ENCODE measurements at regions not wholly inside any gene's neighbourhood (a gene's known extent, or its start where the extent isn't known, plus 50 kb on each side); places are given as distances from the start of the nearest gene placed in this dataset.
"Not testable (repeated sequence)": the region's sequence is repeated elsewhere in the genome, so short reads cannot be mapped to it uniquely, and the experiment has no call there.

GRCh38 chr5:159678657-159679392 is 237.5 kb upstream of the ADRA1B start:
- Mint-ChIP-seq H3K27ac (no peak overlapping the region), H3K9me3 (ENCODE audit: low read depth) (peaks cover 20% of the 10 kb centered on the region), H3K4me3 (no peak overlapping the region), H3K36me3 (no peaks in the 10 kb centered on the region), H3K4me1 (peaks cover 3% of the 10 kb centered on the region), H3K27me3 (no peaks in the 10 kb centered on the region)
- CTCF ChIA-PET = interaction anchor here (1.1 kb wide), 1 partner anchor 11 kb away, joined by 3 read pairs; no protein-coding TSS in a partner anchor
- ATAC-seq (no peak), DNase-seq (no peak)

- CTCF ChIA-PET = no interaction called here
- peaks cover 20% of the 10 kb centered on the region for H3K9me3 Mint-ChIP-seq (ENCODE audit: low read depth)
- ATAC-seq = no peak
These were observed 236.2 kb upstream of the ADRA1B start for GRCh38 chr5:159680095-159680494.

GRCh38 chr5:159681661-159682060 is 234.6 kb upstream of the ADRA1B start:
- H3K4me1 Mint-ChIP-seq = peaks cover 3% of the 10 kb centered on the region
- DNase-seq (no peak), ATAC-seq (no peak)
- peaks cover 20% of the 10 kb centered on the region for H3K9me3 Mint-ChIP-seq (ENCODE audit: low read depth)
- no peak overlapping the region for H3K4me3 Mint-ChIP-seq
- no peaks in the 10 kb centered on the region for H3K27me3 Mint-ChIP-seq
- H3K36me3 Mint-ChIP-seq = no peaks in the 10 kb centered on the region
- CTCF ChIA-PET = interaction anchor here (0.6 kb wide), 1 partner anchor 24 kb away, joined by 3 read pairs; no protein-coding TSS in a partner anchor
- H3K27ac Mint-ChIP-seq = no peak overlapping the region

More at GRCh38 chr5:159680095-159680494, 236.2 kb upstream of the ADRA1B start:
- H3K36me3 Mint-ChIP-seq = no peaks in the 10 kb centered on the region
- DNase-seq = no peak
- no peak overlapping the region for H3K4me3 Mint-ChIP-seq
- no peaks in the 10 kb centered on the region for H3K27me3 Mint-ChIP-seq
- peaks cover 3% of the 10 kb centered on the region for H3K4me1 Mint-ChIP-seq
- H3K27ac Mint-ChIP-seq = no peak overlapping the region

GRCh38 chr5:159682623-159683022 is 233.7 kb upstream of the ADRA1B start:
- Mint-ChIP-seq H3K27ac (no peak overlapping the region), H3K4me1 (peaks cover 3% of the 10 kb centered on the region), H3K9me3 (ENCODE audit: low read depth) (peaks cover 20% of the 10 kb centered on the region), H3K4me3 (no peak overlapping the region), H3K36me3 (no peaks in the 10 kb centered on the region), H3K27me3 (no peaks in the 10 kb centered on the region)
- no peak for ATAC-seq
- CTCF ChIA-PET = no interaction called here
- DNase-seq = no peak

- DNase-seq; H3K9me3 Mint-ChIP-seq (ENCODE audit: low read depth); H3K36me3 Mint-ChIP-seq; H3K4me1 Mint-ChIP-seq; ATAC-seq; H3K27me3 Mint-ChIP-seq; H3K4me3 Mint-ChIP-seq; H3K27ac Mint-ChIP-seq; CTCF ChIA-PET: not testable (repeated sequence)
These were observed 228.4 kb upstream of the ADRA1B start for GRCh38 chr5:159687892-159688291.

- Mint-ChIP-seq H3K4me1 (no peaks in the 10 kb centered on the region), H3K4me3 (no peak overlapping the region), H3K27me3 (no peaks in the 10 kb centered on the region), H3K9me3 (ENCODE audit: low read depth) (peaks cover 3% of the 10 kb centered on the region), H3K36me3 (no peaks in the 10 kb centered on the region), H3K27ac (no peak overlapping the region)
- CTCF ChIA-PET = no interaction called here
- ATAC-seq = no peak
- DNase-seq = no peak
These were observed 220.5 kb upstream of the ADRA1B start for GRCh38 chr5:159695741-159696294.

- DNase-seq (no peak), ATAC-seq (no peak)
- no peaks in the 10 kb centered on the region for H3K27me3 Mint-ChIP-seq
- no peaks in the 10 kb centered on the region for H3K4me1 Mint-ChIP-seq
- peaks cover 2% of the 10 kb centered on the region for H3K9me3 Mint-ChIP-seq (ENCODE audit: low read depth)
- H3K4me3 Mint-ChIP-seq = no peak overlapping the region
- CTCF ChIA-PET = no interaction called here
- H3K27ac Mint-ChIP-seq = no peak overlapping the region
- no peaks in the 10 kb centered on the region for H3K36me3 Mint-ChIP-seq
These were observed 218.8 kb upstream of the ADRA1B start for GRCh38 chr5:159697530-159697929.

GRCh38 chr5:159698322-159698721 is 218.0 kb upstream of the ADRA1B start:
- H3K27ac Mint-ChIP-seq = no peak overlapping the region
- no peaks in the 10 kb centered on the region for H3K27me3 Mint-ChIP-seq
- H3K4me3 Mint-ChIP-seq = no peak overlapping the region
- no peak for DNase-seq
- CTCF ChIA-PET = no interaction called here
- H3K4me1 Mint-ChIP-seq = no peaks in the 10 kb centered on the region
- no peak for ATAC-seq
- no peaks in the 10 kb centered on the region for H3K9me3 Mint-ChIP-seq (ENCODE audit: low read depth)
- H3K36me3 Mint-ChIP-seq = no peaks in the 10 kb centered on the region

GRCh38 chr5:159700016-159700415 is 216.3 kb upstream of the ADRA1B start:
- no peaks in the 10 kb centered on the region for H3K9me3 Mint-ChIP-seq (ENCODE audit: low read depth)
- H3K27ac Mint-ChIP-seq = no peak overlapping the region
- H3K36me3 Mint-ChIP-seq = no peaks in the 10 kb centered on the region
- no peaks in the 10 kb centered on the region for H3K4me1 Mint-ChIP-seq
- no peak for ATAC-seq
- CTCF ChIA-PET = no interaction called here
- no peak overlapping the region for H3K4me3 Mint-ChIP-seq
- no peak for DNase-seq
- no peaks in the 10 kb centered on the region for H3K27me3 Mint-ChIP-seq

GRCh38 chr5:159702301-159702700 is 214.0 kb upstream of the ADRA1B start:
- ATAC-seq (no peak), DNase-seq (no peak)
- Mint-ChIP-seq H3K27ac (no peak overlapping the region), H3K9me3 (ENCODE audit: low read depth) (peaks cover 3% of the 10 kb centered on the region), H3K4me1 (no peaks in the 10 kb centered on the region), H3K4me3 (no peak overlapping the region), H3K36me3 (no peaks in the 10 kb centered on the region), H3K27me3 (no peaks in the 10 kb centered on the region)
- CTCF ChIA-PET = no interaction called here

- no peak for ATAC-seq
- DNase-seq = no peak
- no peaks in the 10 kb centered on the region for H3K4me1 Mint-ChIP-seq
- H3K9me3 Mint-ChIP-seq (ENCODE audit: low read depth) = peaks cover 4% of the 10 kb centered on the region
- H3K36me3 Mint-ChIP-seq = no peaks in the 10 kb centered on the region
- H3K4me3 Mint-ChIP-seq = no peak overlapping the region
- H3K27ac Mint-ChIP-seq = no peak overlapping the region
- CTCF ChIA-PET = no interaction called here
- H3K27me3 Mint-ChIP-seq = no peaks in the 10 kb centered on the region
These were observed 213.5 kb upstream of the ADRA1B start for GRCh38 chr5:159702826-159703225.

GRCh38 chr5:159704160-159704559 is 212.1 kb upstream of the ADRA1B start:
- Mint-ChIP-seq H3K27ac (no peak overlapping the region), H3K9me3 (ENCODE audit: low read depth) (peaks cover 6% of the 10 kb centered on the region), H3K36me3 (no peaks in the 10 kb centered on the region), H3K4me3 (no peak overlapping the region), H3K27me3 (no peaks in the 10 kb centered on the region), H3K4me1 (no peaks in the 10 kb centered on the region)
- no peak for ATAC-seq
- no peak for DNase-seq
- CTCF ChIA-PET = no interaction called here

GRCh38 chr5:159705948-159706347 is 210.3 kb upstream of the ADRA1B start:
- CTCF ChIA-PET = no interaction called here
- no peak for ATAC-seq

GRCh38 chr5:159708090-159708489 is 208.2 kb upstream of the ADRA1B start:
- H3K36me3 Mint-ChIP-seq = no peaks in the 10 kb centered on the region
- CTCF ChIA-PET = no interaction called here
- no peak overlapping the region for H3K4me3 Mint-ChIP-seq
- no peak overlapping the region for H3K27ac Mint-ChIP-seq
- no peaks in the 10 kb centered on the region for H3K4me1 Mint-ChIP-seq
- DNase-seq (no peak), ATAC-seq (no peak)
- peaks cover 6% of the 10 kb centered on the region for H3K9me3 Mint-ChIP-seq (ENCODE audit: low read depth)
- H3K27me3 Mint-ChIP-seq = peaks cover 2% of the 10 kb centered on the region

More at GRCh38 chr5:159705948-159706347, 210.3 kb upstream of the ADRA1B start:
- DNase-seq = no peak
- Mint-ChIP-seq H3K4me3 (no peak overlapping the region), H3K27me3 (no peaks in the 10 kb centered on the region), H3K4me1 (no peaks in the 10 kb centered on the region), H3K36me3 (no peaks in the 10 kb centered on the region), H3K27ac (no peak overlapping the region), H3K9me3 (ENCODE audit: low read depth) (peaks cover 6% of the 10 kb centered on the region)
